HEK293T (cell line): ENCODE measurements at regions not wholly inside any gene's neighbourhood (a gene's known extent, or its start where the extent isn't known, plus 50 kb on each side); places are given as distances from the start of the nearest gene placed in this dataset.

Experiments used
- BHLHE40 ChIP-seq: fragments of 450-650 bp; IDR thresholded peaks from 2 replicates; pipeline ENCODE4 v1.6.1; 2016; ENCODE audit warnings: mild to moderate bottlenecking, moderate library complexity, borderline replicate concordance
- CTBP1 ChIP-seq: fragments of 450-650 bp; IDR thresholded peaks from 2 replicates; pipeline ENCODE4 v1.6.1; 2016; ENCODE audit warnings: borderline replicate concordance
- FOXK2 ChIP-seq: fragments of 450-650 bp; IDR thresholded peaks from 2 replicates; pipeline ENCODE4 v1.6.1; 2016; ENCODE audit warnings: mild to moderate bottlenecking
- FOXM1 ChIP-seq: fragments of 450-650 bp; IDR thresholded peaks from 2 replicates; pipeline ENCODE4 v1.6.1; 2017; ENCODE audit warnings: mild to moderate bottlenecking, borderline replicate concordance
- HDGF ChIP-seq: fragments of 450-650 bp; IDR thresholded peaks from 2 replicates; pipeline ENCODE4 v1.6.1; 2017; ENCODE audit warnings: antibody characterized with exemption, borderline replicate concordance
- L3MBTL2 ChIP-seq: fragments of 450-650 bp; conservative IDR thresholded peaks from 2 replicates; pipeline ENCODE4 v1.6.1; 2016; ENCODE audit warnings: mild to moderate bottlenecking
- SP1 ChIP-seq: fragments of 450-650 bp; IDR thresholded peaks from 2 replicates; pipeline ENCODE4 v1.6.1; 2017
- SUZ12 ChIP-seq: fragments of 450-650 bp; IDR thresholded peaks from 2 replicates; pipeline ENCODE4 v1.6.1; 2016; ENCODE audit warnings: mild to moderate bottlenecking
- TARDBP ChIP-seq: fragments of 450-650 bp; IDR thresholded peaks from 2 replicates; pipeline ENCODE4 v1.6.1; 2016

DNA sequence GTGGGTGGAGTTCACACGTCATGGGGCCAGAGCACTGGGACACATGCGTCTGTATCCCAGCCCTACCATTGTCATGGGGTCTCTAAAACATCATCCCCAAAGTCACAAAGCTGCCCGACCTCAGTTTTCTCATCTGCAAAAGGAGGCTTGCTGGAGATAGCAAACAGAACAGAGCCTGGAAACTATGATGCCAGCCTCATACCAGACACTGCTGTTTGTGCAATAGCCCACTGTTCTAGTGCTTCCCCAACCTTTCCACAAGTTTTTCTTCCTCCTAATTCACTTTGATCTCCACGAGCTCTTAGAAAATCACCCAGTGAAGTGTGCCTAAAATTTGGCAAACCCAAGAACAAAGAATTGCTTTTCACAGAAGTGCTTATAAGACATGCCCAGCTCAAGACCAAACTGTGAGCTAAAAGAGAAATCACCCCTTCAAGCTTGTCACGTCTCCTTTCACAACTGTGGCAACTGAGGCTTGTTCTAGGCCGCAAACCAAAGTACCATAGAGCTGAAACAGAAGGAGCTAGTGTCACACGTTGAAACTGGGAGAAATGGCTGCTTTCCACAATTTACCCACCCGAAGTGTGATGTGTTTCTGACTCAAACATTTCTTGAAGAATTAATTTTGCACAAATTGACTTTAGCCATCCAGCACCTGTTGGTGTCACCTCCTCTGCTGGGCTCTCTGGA, 162.7 kb upstream of the ID2 start:
- TF ChIP-seq FOXM1 (no peak), FOXK2 (no peak), BHLHE40 (no peak), CTBP1 (no peak), L3MBTL2 (no peak), TARDBP (no peak), HDGF (no peak), SP1 (no peak), SUZ12 (no peak)
